ENCODE measurements at regions not wholly inside any gene's neighbourhood (a gene's known extent, or its start where the extent isn't known, plus 50 kb on each side); places are given as distances from the start of the nearest gene placed in this dataset.

GRCh38 chr2:65545837-65546805 is 113.7 kb upstream of the SPRED2 start:
- no peak for DNase-seq (ENCODE audit: low read depth in 3 of 3)

DNA sequence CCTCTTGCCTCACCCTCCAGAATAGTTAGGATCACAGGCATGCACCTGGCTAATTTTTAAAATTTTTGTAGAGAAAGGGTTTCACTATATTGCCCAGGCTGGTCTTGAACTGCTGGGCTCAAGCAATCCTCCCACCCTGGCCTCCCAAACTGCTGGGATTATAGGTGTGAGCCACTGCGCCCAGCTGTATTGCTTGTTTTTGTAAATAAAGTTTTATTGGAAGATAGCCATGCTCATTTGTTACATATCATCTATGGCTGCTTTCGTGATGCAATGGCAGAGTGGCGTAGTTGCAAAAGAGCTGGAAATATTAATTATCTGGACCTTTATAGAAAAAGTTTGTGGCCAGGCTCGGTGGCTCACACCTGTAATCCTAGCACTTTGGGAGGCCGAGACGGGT is 109.4 kb upstream of the SPRED2 start:
- no peak for DNase-seq (ENCODE audit: low read depth in 3 of 3)

DNA sequence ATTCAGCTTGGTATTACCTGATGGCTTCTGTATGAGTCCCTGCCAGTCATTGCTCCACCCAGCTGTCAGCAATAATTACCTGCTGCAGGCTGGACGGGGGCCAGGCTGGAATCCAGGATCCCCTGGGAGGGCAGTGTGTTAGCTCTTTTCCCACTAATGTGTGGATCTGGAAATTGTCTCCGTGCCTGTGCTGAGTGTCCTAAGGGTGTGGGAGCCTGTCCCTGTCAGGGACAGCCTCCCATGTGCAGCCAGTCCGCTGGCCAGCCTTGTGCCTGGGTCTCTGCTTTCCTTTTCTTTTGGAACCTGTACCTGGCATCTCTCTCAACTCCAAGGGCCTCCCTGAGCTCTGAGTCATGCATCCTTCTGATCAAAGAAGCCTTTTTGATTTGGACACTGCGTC is 107.2 kb upstream of the SPRED2 start:
- no peak for DNase-seq (ENCODE audit: low read depth in 3 of 3)

DNA sequence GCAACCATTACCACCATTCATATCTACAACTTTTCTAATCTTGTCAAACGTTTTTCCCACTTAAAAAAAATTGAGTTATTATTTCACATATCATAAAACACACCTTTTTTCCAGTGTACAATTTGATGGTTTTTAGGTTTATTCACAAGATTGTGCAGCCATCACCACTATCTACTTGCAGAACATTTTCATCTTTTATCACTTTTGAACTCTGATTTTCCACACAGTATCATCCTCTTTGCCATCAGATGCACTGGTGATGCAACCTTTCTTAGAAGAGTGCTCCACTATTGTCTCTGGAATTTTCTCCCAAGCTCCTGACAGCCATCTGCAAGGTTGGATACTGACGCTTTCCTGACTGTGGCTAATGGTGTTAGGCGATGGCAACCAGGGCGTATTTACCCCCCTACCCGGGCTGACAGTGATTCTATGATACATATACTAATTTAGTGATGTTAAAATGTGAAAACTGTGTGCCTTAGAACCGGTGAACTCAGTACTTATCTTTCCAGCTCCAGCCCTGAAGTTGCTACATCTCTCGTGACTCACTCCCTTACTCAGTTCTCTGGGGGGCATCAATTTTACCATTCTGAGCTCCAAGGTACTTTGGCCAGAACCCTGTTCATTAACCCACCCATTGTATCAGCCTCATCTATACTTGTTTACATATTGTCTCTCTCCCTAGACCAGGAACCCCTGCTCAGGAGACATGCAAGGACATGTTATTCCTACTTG is 105.4 kb upstream of the SPRED2 start:
- no peak for DNase-seq (ENCODE audit: low read depth in 3 of 3)

- no peak for DNase-seq (ENCODE audit: low read depth in 3 of 3)
Observed at GRCh38 chr2:65536596-65536995, 104.2 kb upstream of the SPRED2 start.

- no peak for DNase-seq (ENCODE audit: low read depth in 3 of 3)
Observed at GRCh38 chr2:65532937-65533336, 100.5 kb upstream of the SPRED2 start.

- no peak for DNase-seq (ENCODE audit: low read depth in 3 of 3)
Observed at GRCh38 chr2:65532326-65532725, 99.9 kb upstream of the SPRED2 start.

DNA sequence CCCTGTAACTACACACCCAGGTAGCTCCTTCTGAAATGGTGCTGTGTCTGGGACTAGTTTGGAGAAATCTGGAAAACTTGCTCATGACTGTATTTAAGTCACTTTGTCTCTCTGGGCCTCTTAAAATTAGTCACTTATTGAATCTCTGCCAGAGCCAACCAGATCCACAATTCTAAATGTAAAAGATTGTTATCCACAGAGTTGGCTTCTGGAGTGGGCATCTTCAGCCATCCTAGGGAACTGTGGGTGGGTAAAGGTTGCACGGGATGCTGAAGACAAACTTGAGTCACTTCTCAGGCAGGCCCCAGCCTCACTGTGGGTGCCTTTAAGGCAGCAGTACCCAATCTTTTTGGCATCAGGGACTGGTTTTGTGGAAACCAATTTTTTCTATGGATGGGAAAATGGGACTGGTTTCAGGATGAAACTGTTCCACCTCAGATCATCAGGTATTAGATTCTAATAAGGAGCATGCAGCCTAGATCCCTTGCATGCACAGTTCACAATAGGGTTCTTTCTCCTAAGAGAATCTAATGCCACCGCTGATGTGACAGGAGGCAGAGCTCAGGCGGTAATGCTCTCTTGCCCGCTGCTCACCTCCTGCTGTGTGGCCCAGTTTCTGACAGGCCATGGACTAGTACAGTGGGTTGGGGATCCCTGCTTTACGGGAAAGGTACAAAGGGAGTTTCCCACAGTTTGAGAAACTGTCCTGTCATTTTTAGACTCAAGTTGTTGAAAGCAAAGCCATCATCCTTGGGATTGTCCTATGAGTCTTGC is 98.3 kb upstream of the SPRED2 start:
- no peak for DNase-seq (ENCODE audit: low read depth in 3 of 3)

- no peak for DNase-seq (ENCODE audit: low read depth in 3 of 3)
Observed at GRCh38 chr2:65529419-65529818, 97.0 kb upstream of the SPRED2 start.

GRCh38 chr2:65528241-65528574 is 95.8 kb upstream of the SPRED2 start:
- no peak for DNase-seq (ENCODE audit: low read depth in 3 of 3)

DNA sequence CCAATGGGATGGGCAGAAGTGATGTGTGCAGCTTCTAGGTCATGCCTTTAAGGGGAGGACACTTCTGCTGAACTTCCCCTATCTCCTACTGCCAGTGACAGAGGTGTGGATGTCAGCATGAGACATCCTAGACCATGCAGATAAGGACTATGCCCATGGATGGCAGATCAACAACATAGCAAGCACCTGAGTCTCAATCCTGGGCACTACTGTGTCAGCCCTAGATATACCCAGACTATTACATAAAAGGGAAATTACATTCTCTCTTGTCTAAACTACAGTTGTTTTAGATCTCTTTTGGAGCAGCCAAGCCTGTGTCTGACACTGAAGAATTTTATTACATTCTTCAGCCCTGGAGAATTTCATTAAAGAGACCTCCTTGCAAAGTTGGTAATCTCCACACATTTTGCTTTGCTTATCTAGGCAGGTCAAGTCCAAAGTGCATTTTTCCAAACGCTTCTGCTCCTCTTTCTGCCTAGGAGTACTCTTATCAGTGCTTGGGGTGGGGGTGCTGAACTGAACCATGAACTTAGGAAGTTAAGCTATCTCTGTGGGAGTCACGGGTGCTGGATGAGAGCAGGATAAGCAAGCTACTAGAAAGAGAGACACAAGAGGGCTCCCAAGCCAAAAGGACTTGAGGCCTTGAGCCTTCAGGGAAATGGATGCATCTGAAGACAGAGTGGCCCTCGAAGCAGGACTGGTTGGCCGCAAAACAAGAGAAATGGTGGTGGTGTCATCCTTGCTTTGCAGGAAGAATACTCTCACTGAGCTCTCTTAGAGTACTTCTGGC is 95.2 kb upstream of the SPRED2 start:
- DNase-seq (ENCODE audit: low read depth in 3 of 3), result no peak

- DNase-seq (ENCODE audit: low read depth in 3 of 3), result no peak
Observed at GRCh38 chr2:65525616-65526231, 93.3 kb upstream of the SPRED2 start.

GRCh38 chr2:65522922-65523321 is 90.5 kb upstream of the SPRED2 start:
- no peak for DNase-seq (ENCODE audit: low read depth in 3 of 3)

- DNase-seq (ENCODE audit: low read depth in 3 of 3), result no peak
Observed at GRCh38 chr2:65518751-65519150, 86.4 kb upstream of the SPRED2 start.

DNA sequence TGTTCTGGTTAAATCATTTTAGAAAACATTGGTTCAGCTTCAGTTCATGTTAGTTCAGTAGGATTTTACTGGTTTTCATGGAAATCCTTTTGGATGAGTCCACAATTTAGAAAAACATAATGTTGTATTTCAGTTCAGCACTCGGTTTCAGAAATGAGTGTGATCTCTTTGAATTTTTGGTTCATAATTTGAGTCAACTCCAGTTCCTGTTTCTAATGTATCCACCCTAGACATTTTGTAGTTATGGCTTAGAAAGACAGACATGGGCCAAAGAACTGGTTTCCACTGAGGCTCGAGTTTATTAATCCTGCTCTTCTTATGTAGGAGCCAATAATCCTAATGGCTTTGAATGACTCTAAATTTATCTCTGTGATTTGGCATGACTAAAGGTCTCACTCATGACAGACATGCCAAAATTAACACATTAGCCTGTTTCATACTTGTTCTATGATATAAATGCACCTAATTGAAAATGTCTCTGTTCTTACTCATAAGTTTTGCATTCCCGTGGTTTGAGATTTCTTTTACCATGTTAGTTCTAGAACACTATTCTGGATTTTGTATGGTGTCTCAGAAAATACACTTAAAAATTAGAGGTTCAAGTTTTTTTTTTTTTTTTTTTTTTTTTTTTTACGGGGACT is 82.3 kb upstream of the SPRED2 start:
- DNase-seq (ENCODE audit: low read depth in 3 of 3), result no peak

- no peak for DNase-seq (ENCODE audit: low read depth in 3 of 3)
Observed at GRCh38 chr2:65512783-65513182, 80.4 kb upstream of the SPRED2 start.

GRCh38 chr2:65511306-65511705 is 78.9 kb upstream of the SPRED2 start:
- DNase-seq (ENCODE audit: low read depth in 3 of 3), result no peak

DNA sequence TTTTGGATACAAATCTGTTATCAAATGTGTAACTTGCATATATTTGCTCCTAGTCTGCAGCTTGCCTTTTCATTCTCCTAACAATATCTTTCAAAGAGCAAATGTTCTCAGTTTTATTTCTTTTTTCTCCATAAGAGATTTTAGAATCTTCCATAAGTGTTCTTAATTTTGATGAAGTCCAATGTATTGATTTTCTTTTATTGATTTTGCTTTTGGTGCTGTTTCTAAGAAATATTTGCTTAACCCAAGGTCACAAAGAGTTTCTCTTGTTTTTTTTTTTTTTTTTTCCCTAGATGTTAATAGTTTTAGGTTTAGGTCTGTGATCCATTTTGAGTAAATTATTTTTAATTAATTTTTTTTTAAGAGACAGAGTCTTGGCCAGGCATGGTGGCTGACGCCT is 75.8 kb upstream of the SPRED2 start:
- no peak for DNase-seq (ENCODE audit: low read depth in 3 of 3)

DNA sequence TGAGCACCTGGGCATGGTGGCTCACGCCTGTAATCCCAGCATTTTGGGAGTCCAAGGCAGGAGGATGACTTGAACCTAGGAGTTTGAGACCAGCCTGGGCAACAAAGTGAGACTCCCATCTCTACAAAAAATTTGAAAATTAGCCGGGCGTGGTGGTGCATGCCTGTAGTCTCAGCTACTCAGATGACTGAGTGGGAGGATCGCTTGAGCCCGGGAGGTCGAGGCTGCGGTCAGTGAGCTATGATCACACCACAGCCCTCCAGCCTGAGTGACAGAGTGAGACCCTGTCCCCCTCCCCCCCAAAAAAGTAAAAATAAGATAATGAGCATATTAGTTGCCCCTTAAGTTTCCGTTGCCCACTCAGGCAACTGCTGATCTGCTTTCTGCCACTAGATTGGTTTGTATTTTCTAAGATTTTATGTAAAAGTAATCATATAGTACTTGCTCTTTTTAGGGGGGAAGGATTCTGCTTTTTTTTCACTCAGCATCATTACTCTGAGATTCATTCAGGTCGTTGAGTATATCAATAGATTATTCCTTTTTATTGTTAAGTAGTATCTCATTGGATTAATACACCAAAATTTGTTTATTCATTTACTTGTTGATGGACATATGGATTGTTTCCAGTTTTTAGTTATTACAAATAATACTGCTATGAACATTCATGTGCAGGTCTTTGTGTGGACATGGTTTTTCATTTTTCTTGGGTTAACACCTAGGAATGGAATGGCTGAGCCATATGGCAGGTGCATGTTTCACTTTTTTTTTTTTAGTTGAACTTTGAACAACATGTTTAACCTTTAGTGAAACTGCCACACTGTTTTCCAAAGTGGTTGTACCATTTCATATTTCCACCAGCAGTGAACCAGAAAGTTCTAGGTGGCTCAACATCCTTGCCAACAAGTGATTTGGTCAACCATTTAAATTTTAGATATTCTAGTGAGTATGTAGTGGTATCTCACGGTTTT is 75.0 kb upstream of the SPRED2 start:
- DNase-seq (ENCODE audit: low read depth in 3 of 3), result no peak
